HAP-1 (cell line): ENCODE measurements at regions not wholly inside any gene's neighbourhood (a gene's known extent, or its start where the extent isn't known, plus 50 kb on each side); places are given as distances from the start of the nearest gene placed in this dataset.
"Not testable (repeated sequence)": the region's sequence is repeated elsewhere in the genome, so short reads cannot be mapped to it uniquely, and the experiment has no call there.

Experiments used
- DNase-seq, 2 experiments: peaks; one replicate each; pipeline ENCODE4 v3.0.0-alpha.2; 2016 to 2020; ENCODE audit warnings: low spot score in 2 of 2
- H3K27me3 ChIP-seq: fragments of 250-450 bp; sonication (Bioruptor Pico); 2 replicates; pipeline ENCODE4 v1.5.1; 2020; ENCODE audit warnings: low read depth, mild to moderate bottlenecking, moderate library complexity
- H3K36me3 ChIP-seq: fragments of 250-450 bp; sonication (Bioruptor Pico); replicated peaks from 2 replicates; pipeline ENCODE4 v1.5.1; 2020; ENCODE audit warnings: mild to moderate bottlenecking
- H3K4me1 ChIP-seq: fragments of 250-450 bp; sonication (Bioruptor Pico); 2 replicates; pipeline ENCODE4 v1.5.1; 2020; ENCODE audit warnings: mild to moderate bottlenecking
- H3K4me3 ChIP-seq: fragments of 250-450 bp; sonication (Bioruptor Pico); 2 replicates; pipeline ENCODE4 v1.5.1; 2020; ENCODE audit warnings: mild to moderate bottlenecking, moderate library complexity
- H3K9me3 ChIP-seq: fragments of 250-450 bp; sonication (Bioruptor Pico); 2 replicates; pipeline ENCODE4 v1.5.1; 2020; ENCODE audit warnings: mild to moderate bottlenecking, moderate library complexity
- in situ Hi-C: fragments of 300-500 bp; cut with MboI; formaldehyde crosslinking; loops from 3 replicates; pipeline ENCODE4 v1.14.3; 2020; ENCODE audit warnings: low sequenced_read_pairs, inconsistent platforms, mixed read lengths

DNA sequence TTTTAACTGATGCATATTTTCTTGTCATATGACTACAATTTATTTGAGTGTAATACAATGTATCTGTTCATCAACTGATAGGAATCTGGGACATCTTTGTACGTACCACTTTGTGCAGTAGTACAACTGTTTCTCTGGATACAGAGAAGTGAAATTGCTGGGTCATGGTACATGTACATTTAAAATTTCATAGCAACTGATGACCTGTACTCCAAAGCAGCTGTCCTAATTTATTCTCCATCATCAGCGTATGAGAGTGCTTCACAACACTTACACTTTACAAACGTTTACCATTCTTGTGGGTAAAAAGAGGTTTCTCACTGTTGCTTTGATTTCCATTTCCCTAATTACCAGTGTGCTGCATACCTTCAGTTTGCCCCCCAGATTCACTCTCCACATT is 552.8 kb upstream of the CADM1 start:
- peaks cover 2% of the 10 kb centered on the region; the same call in 1 of the 2 replicates for H3K27me3 ChIP-seq
- H3K4me3 ChIP-seq = no peak overlapping the region
- in situ Hi-C loops = no loop called here
- no peak for DNase-seq
- H3K36me3 ChIP-seq = no peaks in the 10 kb centered on the region
- no peaks in the 10 kb centered on the region for H3K4me1 ChIP-seq
- no peaks in the 10 kb centered on the region for H3K9me3 ChIP-seq

DNA sequence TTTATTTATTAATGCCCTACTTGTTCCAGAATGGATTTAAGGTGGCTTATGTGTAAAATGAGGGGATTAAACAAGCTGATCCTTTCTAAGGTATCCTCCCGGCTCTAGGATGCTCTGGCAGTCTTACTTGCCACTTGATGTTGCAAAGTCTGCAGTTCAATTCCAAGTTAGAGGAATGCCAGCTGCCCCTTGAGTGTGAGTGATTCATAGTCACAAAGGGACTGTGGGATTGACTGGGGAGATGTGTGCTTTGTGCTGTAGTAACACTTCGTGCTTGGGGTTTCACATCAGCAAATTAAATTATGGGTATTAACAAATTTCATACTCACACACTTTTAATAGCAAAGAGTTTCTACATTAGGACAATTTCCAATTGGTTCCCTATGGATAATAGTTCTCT is 550.8 kb upstream of the CADM1 start:
- in situ Hi-C loops = no loop called here
- Histone ChIP-seq H3K4me3 (no peak overlapping the region), H3K9me3 (no peaks in the 10 kb centered on the region), H3K4me1 (no peaks in the 10 kb centered on the region), H3K36me3 (no peaks in the 10 kb centered on the region), H3K27me3 (peaks cover 2% of the 10 kb centered on the region; the same call in 1 of the 2 replicates)
- no peak for DNase-seq

DNA sequence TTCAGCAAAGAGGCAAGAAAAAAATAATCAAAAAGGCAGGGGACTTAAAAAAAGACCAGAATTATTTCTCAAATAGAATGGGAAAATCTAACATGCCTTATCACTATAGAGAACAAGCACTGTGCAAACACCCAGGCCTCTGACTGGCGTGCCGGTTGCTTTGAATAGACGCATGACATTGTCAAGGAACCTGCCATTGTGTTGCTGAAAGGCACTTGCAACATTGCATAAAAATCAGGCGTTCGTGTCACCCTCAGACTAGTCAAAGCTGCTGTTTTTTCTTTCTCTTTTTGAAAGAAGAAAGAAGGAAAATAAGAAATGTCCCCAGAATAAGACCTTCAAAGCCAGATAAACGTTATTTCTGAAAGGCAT is 549.3 kb upstream of the CADM1 start:
- H3K9me3 ChIP-seq = no peaks in the 10 kb centered on the region
- H3K4me3 ChIP-seq = no peak overlapping the region
- H3K27me3 ChIP-seq = peaks cover 2% of the 10 kb centered on the region; the same call in 1 of the 2 replicates
- in situ Hi-C loops = no loop called here
- H3K4me1 ChIP-seq = no peaks in the 10 kb centered on the region
- no peaks in the 10 kb centered on the region for H3K36me3 ChIP-seq
- no peak for DNase-seq

- Histone ChIP-seq H3K4me3 (no peak overlapping the region), H3K4me1 (no peaks in the 10 kb centered on the region), H3K36me3 (no peaks in the 10 kb centered on the region), H3K9me3 (no peaks in the 10 kb centered on the region), H3K27me3 (peaks cover 2% of the 10 kb centered on the region; the same call in 1 of the 2 replicates)
- in situ Hi-C loops = no loop called here
- no peak for DNase-seq
Observed at GRCh38 chr11:116052603-116053547, 548.7 kb upstream of the CADM1 start.

DNA sequence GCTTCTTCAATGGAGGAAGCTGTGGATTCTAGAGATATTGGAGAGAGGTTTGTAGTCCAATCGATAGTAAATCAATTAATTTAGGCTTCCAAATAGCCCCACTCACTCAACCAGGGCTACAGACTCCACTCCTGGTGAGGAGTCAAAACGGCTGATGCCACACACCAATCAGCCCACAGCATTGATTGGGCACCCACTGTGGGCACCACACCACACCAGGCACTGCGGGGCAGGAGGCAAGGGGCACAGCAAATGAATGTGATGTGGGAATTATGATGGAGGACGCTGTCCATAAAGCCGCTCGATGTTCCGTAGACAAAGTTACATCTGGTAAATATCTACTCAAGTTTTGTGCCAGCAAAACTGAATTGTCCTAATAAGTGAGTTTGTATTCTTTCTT is 547.3 kb upstream of the CADM1 start:
- Histone ChIP-seq H3K9me3 (no peaks in the 10 kb centered on the region), H3K4me1 (no peaks in the 10 kb centered on the region), H3K4me3 (no peak overlapping the region), H3K27me3 (peaks cover 2% of the 10 kb centered on the region; the same call in 1 of the 2 replicates), H3K36me3 (no peaks in the 10 kb centered on the region)
- no peak for DNase-seq
- in situ Hi-C loops = no loop called here

- no peak for DNase-seq
- H3K4me3 ChIP-seq = no peak overlapping the region
- no peaks in the 10 kb centered on the region for H3K27me3 ChIP-seq
- no peaks in the 10 kb centered on the region for H3K36me3 ChIP-seq
- no peaks in the 10 kb centered on the region for H3K9me3 ChIP-seq
- in situ Hi-C loops = no loop called here
- H3K4me1 ChIP-seq = no peaks in the 10 kb centered on the region
Observed at GRCh38 chr11:116049383-116049782, 545.2 kb upstream of the CADM1 start.

DNA sequence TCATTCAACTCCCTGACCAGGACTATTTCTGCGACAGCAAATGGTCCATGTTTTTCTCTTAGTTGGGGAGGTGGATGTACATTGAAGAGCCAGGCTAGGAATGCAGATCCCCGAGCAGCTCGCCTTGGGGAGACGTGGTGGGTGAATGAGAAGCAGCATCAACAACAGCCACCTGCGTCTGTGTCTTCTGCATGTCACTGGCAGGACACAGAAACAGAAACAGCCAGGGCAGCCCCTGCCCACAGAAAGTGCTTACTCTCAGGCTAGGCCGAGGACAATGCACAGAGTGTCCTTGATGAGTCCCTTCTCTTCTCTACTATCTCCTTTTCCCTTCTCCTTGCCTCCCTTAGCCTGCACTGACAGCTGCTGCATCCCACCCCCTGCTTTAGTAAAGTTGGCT is 541.9 kb upstream of the CADM1 start:
- no peaks in the 10 kb centered on the region for H3K4me1 ChIP-seq
- H3K27me3 ChIP-seq = no peaks in the 10 kb centered on the region
- DNase-seq = no peak
- no peaks in the 10 kb centered on the region for H3K9me3 ChIP-seq
- H3K36me3 ChIP-seq = no peaks in the 10 kb centered on the region
- H3K4me3 ChIP-seq = no peak overlapping the region
- in situ Hi-C loops = no loop called here

GRCh38 chr11:116044941-116045340 is 540.7 kb upstream of the CADM1 start:
- Histone ChIP-seq H3K4me1 (no peaks in the 10 kb centered on the region), H3K36me3 (no peaks in the 10 kb centered on the region), H3K27me3 (no peaks in the 10 kb centered on the region), H3K4me3 (no peak overlapping the region), H3K9me3 (no peaks in the 10 kb centered on the region)
- in situ Hi-C loops = no loop called here
- DNase-seq = no peak

GRCh38 chr11:116044520-116044919 is 540.3 kb upstream of the CADM1 start:
- in situ Hi-C loops = no loop called here
- DNase-seq = no peak

DNA sequence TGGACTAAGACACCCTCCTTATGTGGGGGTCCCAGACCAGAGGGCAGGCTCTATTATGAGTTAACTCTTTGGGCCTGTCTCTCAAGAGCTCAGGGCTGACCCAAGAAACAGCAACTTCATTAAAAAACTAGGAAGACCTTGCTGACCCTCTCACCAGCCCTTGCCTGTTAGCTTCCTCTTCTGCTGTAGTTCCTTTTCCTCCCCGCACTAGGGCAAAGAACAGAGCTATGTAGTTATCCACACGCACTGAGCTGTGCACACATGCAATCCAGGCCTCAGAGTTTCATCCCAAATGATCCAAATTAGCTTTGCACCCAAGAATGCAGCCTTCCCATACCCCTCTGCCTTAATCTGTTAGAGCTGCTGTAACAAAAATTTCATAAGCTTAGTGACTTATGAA is 539.6 kb upstream of the CADM1 start:
- H3K36me3 ChIP-seq = no peaks in the 10 kb centered on the region
- H3K9me3 ChIP-seq = no peaks in the 10 kb centered on the region
- H3K27me3 ChIP-seq = peaks cover 2% of the 10 kb centered on the region; the same call in 1 of the 2 replicates
- no peak overlapping the region for H3K4me3 ChIP-seq
- in situ Hi-C loops = no loop called here
- no peak for DNase-seq
- H3K4me1 ChIP-seq = no peaks in the 10 kb centered on the region

More at GRCh38 chr11:116044520-116044919, 540.3 kb upstream of the CADM1 start:
- no peaks in the 10 kb centered on the region for H3K4me1 ChIP-seq
- H3K4me3 ChIP-seq = no peak overlapping the region
- no peaks in the 10 kb centered on the region for H3K27me3 ChIP-seq
- H3K9me3 ChIP-seq = no peaks in the 10 kb centered on the region
- H3K36me3 ChIP-seq = no peaks in the 10 kb centered on the region

GRCh38 chr11:116043059-116043458 is 538.8 kb upstream of the CADM1 start:
- H3K36me3 ChIP-seq, H3K27me3 ChIP-seq, DNase-seq, H3K4me3 ChIP-seq, H3K4me1 ChIP-seq, H3K9me3 ChIP-seq, in situ Hi-C loops: not testable (repeated sequence)

DNA sequence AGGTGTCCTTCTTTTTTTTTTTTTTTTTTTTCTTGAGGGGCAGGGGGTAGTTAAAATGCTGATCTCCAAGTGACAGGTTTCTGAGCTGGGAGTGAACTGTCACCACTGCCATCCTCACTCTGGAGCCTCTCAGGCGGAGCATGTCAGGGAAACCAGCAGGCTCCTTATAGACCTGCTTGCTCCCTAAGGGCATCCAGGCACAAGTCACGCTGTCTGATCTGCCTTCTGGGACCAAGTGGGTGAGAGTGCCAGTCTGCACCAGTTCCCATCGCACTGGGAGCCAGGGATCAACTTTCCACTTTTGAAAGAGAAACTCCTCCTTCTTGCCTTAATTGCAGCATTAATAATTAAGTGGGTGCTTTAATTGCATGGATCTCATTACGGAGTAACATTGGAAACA is 537.9 kb upstream of the CADM1 start:
- no peak for DNase-seq
- in situ Hi-C loops = no loop called here
- Histone ChIP-seq H3K4me1 (no peaks in the 10 kb centered on the region), H3K36me3 (no peaks in the 10 kb centered on the region), H3K9me3 (no peaks in the 10 kb centered on the region), H3K4me3 (no peak overlapping the region), H3K27me3 (peaks cover 2% of the 10 kb centered on the region; the same call in 1 of the 2 replicates)

GRCh38 chr11:116037861-116038260 is 533.6 kb upstream of the CADM1 start:
- Histone ChIP-seq H3K9me3 (no peaks in the 10 kb centered on the region), H3K27me3 (peaks cover 2% of the 10 kb centered on the region; the same call in 1 of the 2 replicates), H3K36me3 (no peaks in the 10 kb centered on the region), H3K4me1 (no peaks in the 10 kb centered on the region), H3K4me3 (no peak overlapping the region)
- in situ Hi-C loops = no loop called here
- no peak for DNase-seq

GRCh38 chr11:116035977-116036376 is 531.8 kb upstream of the CADM1 start:
- H3K27me3 ChIP-seq = peaks cover 2% of the 10 kb centered on the region; the same call in 1 of the 2 replicates
- DNase-seq = no peak
- in situ Hi-C loops = no loop called here

More at GRCh38 chr11:116035977-116036376, 531.8 kb upstream of the CADM1 start:
- no peak overlapping the region for H3K4me3 ChIP-seq
- no peaks in the 10 kb centered on the region for H3K4me1 ChIP-seq
- no peaks in the 10 kb centered on the region for H3K36me3 ChIP-seq
- no peaks in the 10 kb centered on the region for H3K9me3 ChIP-seq
